ENCODE measurements at regions not wholly inside any gene's neighbourhood (a gene's known extent, or its start where the extent isn't known, plus 50 kb on each side); places are given as distances from the start of the nearest gene placed in this dataset.

DNA sequence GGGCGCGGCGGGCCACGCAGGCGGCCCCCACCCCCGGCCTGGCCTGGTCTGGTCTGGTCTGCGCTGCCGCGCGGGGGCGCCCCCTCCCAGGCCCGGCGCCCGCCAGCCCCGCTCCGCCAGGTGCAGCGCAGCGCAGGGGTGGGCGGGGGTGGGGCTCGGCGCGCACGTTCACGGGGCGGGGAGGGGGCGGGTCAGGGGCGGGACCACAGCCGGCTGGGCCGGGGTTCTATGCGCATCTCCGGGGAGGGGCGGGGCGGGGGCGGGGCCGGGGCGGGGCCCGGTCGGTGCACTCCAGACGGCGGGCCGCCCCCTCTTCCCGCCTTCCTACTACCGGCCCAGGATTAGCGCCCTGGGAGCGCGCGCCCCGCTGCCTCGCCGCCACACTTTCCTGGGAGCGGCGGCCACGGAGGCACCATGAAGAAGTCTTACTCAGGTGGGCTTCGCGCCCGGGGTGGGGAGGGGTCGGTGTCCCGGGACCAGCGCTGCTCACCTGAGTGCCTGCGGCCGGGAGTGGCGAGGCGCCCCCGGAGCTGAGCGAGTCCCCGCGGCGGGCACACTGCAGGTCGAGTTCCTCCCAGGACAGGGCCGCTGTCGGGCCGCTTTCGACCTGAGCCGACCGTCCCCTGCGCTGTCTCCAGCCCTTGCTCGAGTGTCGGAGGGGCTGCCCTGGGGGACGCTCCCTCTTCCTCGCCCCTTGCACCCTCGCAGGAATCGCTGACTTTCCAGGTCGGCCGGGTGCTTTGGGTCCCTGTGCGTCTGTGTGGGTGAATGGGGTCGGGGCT lies 140.5 kb downstream of the SEC14L1 start:
- no peak overlapping the region for H3K27ac ChIP-seq
- H3K27me3 ChIP-seq, result peaks cover 4 to 15% (median 10%) of the 10 kb centered on the region in 9 donors
- intact Hi-C loops (cut with DNase I), result no loop called here
- H3K4me3 ChIP-seq, result peak overlapping the region; percentile 33 to 66 (median 56)
- WGBS, 4 donors, result 2 to 17% (median 5%) methylated on average over 8 to 86 of the region's 86 CpGs
- DNase-seq, result peak in 3 of 5 donors; percentile 29 to 39 (median 38)
- no peaks in the 10 kb centered on the region for H3K36me3 ChIP-seq
- no peak for TF ChIP-seq POLR2A (IDR thresholded peaks at IDR 0.05)
- TF ChIP-seq, protein P1, sequence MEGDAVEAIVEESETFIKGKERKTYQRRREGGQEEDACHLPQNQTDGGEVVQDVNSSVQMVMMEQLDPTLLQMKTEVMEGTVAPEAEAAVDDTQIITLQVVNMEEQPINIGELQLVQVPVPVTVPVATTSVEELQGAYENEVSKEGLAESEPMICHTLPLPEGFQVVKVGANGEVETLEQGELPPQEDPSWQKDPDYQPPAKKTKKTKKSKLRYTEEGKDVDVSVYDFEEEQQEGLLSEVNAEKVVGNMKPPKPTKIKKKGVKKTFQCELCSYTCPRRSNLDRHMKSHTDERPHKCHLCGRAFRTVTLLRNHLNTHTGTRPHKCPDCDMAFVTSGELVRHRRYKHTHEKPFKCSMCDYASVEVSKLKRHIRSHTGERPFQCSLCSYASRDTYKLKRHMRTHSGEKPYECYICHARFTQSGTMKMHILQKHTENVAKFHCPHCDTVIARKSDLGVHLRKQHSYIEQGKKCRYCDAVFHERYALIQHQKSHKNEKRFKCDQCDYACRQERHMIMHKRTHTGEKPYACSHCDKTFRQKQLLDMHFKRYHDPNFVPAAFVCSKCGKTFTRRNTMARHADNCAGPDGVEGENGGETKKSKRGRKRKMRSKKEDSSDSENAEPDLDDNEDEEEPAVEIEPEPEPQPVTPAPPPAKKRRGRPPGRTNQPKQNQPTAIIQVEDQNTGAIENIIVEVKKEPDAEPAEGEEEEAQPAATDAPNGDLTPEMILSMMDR (IDR thresholded peaks at IDR 0.05), result peak in 5 of 12 donors; percentile 19 to 27 (median 23)
- no peaks in the 10 kb centered on the region for H3K9me3 ChIP-seq
- ATAC-seq, result peak in 3 of 4 donors; percentile 19 to 62 (median 58)
- H3K4me1 ChIP-seq, result peaks cover 0 to 53% (median 9%) of the 10 kb centered on the region in 12 donors

DNA sequence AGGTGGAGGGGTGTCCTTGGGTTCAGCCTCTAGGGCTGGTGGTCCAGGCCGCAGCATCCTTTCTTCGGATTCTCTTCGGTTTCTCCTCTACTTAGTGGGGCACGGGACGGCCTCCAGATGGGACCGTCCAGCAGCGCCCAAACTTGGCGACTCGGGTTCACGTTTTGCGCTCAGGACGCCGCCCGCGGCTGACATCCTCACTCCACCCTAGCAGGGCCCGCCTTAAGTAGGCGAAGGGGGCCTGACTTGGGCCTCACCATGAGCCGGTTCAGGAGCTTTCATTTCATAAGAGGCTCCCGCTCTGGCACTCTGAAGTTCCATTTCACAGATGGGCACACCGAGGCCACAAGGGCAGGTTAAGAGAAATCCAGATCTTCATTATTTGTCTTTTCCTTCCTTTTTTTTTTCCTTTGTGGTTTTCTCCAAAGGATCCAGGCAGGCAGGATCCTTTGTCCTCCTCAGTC lies 141.2 kb downstream of the SEC14L1 start:
- TF ChIP-seq, protein P1 (IDR thresholded peaks at IDR 0.05), result no peak
- no peak for TF ChIP-seq POLR2A (IDR thresholded peaks at IDR 0.05)
- H3K4me1 ChIP-seq, result peaks cover 0 to 55% (median 11%) of the 10 kb centered on the region in 12 donors
- 42 to 61% (median 50%) methylated on average over 16 to 20 of the region's 20 CpGs for WGBS, 4 donors
- no peak overlapping the region for H3K27ac ChIP-seq
- ATAC-seq (no peak), DNase-seq (no peak)
- no peaks in the 10 kb centered on the region for H3K36me3 ChIP-seq
- H3K27me3 ChIP-seq, result peaks cover 4 to 15% (median 10%) of the 10 kb centered on the region in 9 donors
- H3K9me3 ChIP-seq, result no peaks in the 10 kb centered on the region
- peak overlapping the region in 7 of 12 donors; percentile 33 to 66 (median 55) for H3K4me3 ChIP-seq
- intact Hi-C loops (cut with DNase I), result no loop called here

DNA sequence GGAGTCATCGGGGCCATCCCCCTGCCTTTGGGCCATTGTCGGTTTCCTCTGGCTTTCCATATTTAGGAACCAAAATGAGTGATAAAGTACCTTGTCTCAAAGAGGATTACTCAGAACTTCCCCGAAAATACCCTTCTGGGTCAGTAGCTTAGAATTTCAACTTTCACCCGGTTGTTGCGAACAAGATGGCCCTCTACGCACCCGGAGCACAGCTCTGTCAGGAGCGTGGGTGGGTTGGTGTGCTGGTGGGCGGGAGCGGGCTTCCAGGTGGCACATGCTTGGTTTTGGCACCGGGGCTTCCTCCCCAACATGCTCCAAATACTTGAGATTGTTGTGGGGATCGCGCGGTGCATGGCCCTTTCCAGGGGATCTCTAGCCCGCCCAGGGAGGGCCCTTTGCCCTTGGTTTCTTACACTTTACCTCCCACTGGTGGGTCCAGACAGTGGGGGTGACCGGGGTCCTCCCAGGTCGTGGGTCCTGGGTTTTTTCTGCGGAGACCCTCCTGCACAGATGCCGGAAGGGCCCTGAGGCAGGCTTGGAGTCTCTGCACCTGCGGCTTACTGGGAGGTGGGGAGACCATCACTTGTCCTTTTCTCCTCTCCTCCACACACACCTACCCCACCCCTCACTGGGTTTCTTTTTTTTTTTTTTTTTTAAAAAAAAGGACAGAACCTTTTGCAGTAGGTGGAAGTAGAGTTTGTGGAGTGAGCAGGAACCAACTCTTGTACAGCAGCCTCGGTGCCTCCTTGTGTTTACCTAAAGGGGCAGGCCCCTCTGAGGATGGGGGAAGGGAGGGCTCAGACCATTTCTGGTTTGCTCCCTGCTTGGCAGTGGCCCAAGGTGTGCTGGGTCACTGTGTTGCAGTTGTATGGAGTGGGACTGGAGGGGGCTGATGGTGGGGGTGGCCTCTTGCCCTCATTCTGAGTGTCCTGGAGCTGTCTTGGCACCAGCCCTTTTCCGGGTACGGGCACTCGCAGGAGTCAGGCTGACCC lies 142.1 kb downstream of the SEC14L1 start:
- peaks cover 4 to 15% (median 10%) of the 10 kb centered on the region in 9 donors for H3K27me3 ChIP-seq
- H3K36me3 ChIP-seq, result no peaks in the 10 kb centered on the region
- H3K27ac ChIP-seq, result no peak overlapping the region
- no peaks in the 10 kb centered on the region for H3K9me3 ChIP-seq
- intact Hi-C loops (cut with DNase I), result no loop called here
- no peak overlapping the region for H3K4me3 ChIP-seq
- DNase-seq (no peak), ATAC-seq (no peak)
- TF ChIP-seq, protein P1 (IDR thresholded peaks at IDR 0.05), result no peak
- no peak for TF ChIP-seq POLR2A (IDR thresholded peaks at IDR 0.05)
- 66 to 82% (median 71%) methylated on average over 16 to 24 of the region's 24 CpGs for WGBS, 4 donors
- H3K4me1 ChIP-seq, result peaks cover 0 to 64% (median 18%) of the 10 kb centered on the region in 12 donors
